ENCODE measurements at regions not wholly inside any gene's neighbourhood (a gene's known extent, or its start where the extent isn't known, plus 50 kb on each side); places are given as distances from the start of the nearest gene placed in this dataset.

- Histone ChIP-seq H3K27ac (ENCODE audit: insufficient read length, low read depth, low read length) (no peak overlapping the region), H2BK12ac (ENCODE audit: insufficient read length, low read depth, low read length) (no peak overlapping the region), H3K9me3 (ENCODE audit: control insufficient read depth, low read depth, low read length) (no peaks in the 10 kb centered on the region), H3K4me2 (ENCODE audit: insufficient read depth, insufficient read length, low read length) (no peak overlapping the region), H2AK5ac (ENCODE audit: insufficient read length, low read length) (no peak overlapping the region), H3K4ac (ENCODE audit: low read depth, low read length) (no peak overlapping the region), H4K91ac (ENCODE audit: insufficient read length, low read depth, low read length) (no peak overlapping the region), H3K14ac (ENCODE audit: insufficient read depth, low read length) (no peak overlapping the region), H2BK15ac (ENCODE audit: low read depth, low read length) (no peak overlapping the region), H2BK5ac (ENCODE audit: insufficient read length, low read length) (no peak overlapping the region), H4K20me1 (ENCODE audit: control insufficient read depth, insufficient read depth, insufficient read length) (no peaks in the 10 kb centered on the region), H3K27me3 (ENCODE audit: insufficient read depth, low read length) (no peaks in the 10 kb centered on the region), H3K23ac (ENCODE audit: insufficient read length, low read depth, low read length) (no peak overlapping the region), H4K5ac (ENCODE audit: insufficient read length, low read depth, low read length) (no peak overlapping the region), H3T11ph (ENCODE audit: low read length) (no peak overlapping the region), H3K18ac (ENCODE audit: insufficient read length, low read depth, low read length) (no peak overlapping the region), H2AFZ (ENCODE audit: low read length) (no peak overlapping the region), H4K8ac (replicated peaks; ENCODE audit: insufficient read length, low read depth, low read length) (no peak overlapping the region), H3K23me2 (ENCODE audit: insufficient read length, low read depth, low read length, poor library complexity, severe bottlenecking) (no peaks in the 10 kb centered on the region), H3K79me2 (ENCODE audit: insufficient read depth, low read length) (no peaks in the 10 kb centered on the region), H3K56ac (ENCODE audit: insufficient read length, low read depth, low read length) (no peak overlapping the region), H2BK120ac (ENCODE audit: low read depth, low read length, poor library complexity, severe bottlenecking) (no peak overlapping the region), H3K4me1 (ENCODE audit: insufficient read depth, low read length) (peaks cover 2% of the 10 kb centered on the region; the same call in 1 of the 2 replicates), H3K9ac (ENCODE audit: extremely low read depth, insufficient read length, low read length) (no peak overlapping the region), H2BK20ac (ENCODE audit: low read depth, low read length, poor library complexity, severe bottlenecking) (no peak overlapping the region), H3K79me1 (ENCODE audit: insufficient read depth, low read depth, low read length, poor library complexity, severe bottlenecking) (no peaks in the 10 kb centered on the region)
- Mint-ChIP-seq H3K27ac (no peak overlapping the region), H3K27me3 (ENCODE audit: low read depth) (peaks cover 2% of the 10 kb centered on the region), H3K4me3 (no peak overlapping the region), H3K36me3 (ENCODE audit: insufficient read depth in 1 of 3, low read depth in 3 of 3) (peaks cover 0 to 4% (median 0%) of the 10 kb centered on the region in 3 experiments; a peak in 3 of 7 replicates), H3K9me3 (peaks cover 2% of the 10 kb centered on the region in 2 experiments; a peak in 1 of 5 replicates), H3K4me1 (peaks cover 11 to 28% of the 10 kb centered on the region in 2 experiments)
- TF ChIP-seq CTCF (conservative IDR thresholded peaks at IDR 0.05), result no peak
- DNase-seq, result no peak
- WGBS (ENCODE audit: extremely low coverage, insufficient read length, low lambda C conversion rate), result no CpG with 5 or more reads among the region's 11 CpGs
Observed at GRCh38 chr17:5825717-5826330, 241.5 kb upstream of the NLRP1 start.
